HG03139 (cell line): ENCODE measurements at regions not wholly inside any gene's neighbourhood (a gene's known extent, or its start where the extent isn't known, plus 50 kb on each side); places are given as distances from the start of the nearest gene placed in this dataset.

ENCODE experiments used
- ATAC-seq: cut with Tn5 transposase; IDR thresholded peaks from one replicate; pipeline ENCODE4 v1.9.1; 2021; ENCODE audit not compliant: unreplicated experiment

- ATAC-seq: no peak
Observed at GRCh38 chr10:4453950-4454349, 372.1 kb upstream of the AKR1E2 start.

- ATAC-seq: no peak
Observed at GRCh38 chr10:4453276-4453675, 372.7 kb upstream of the AKR1E2 start.

- ATAC-seq: no peak
Observed at GRCh38 chr10:4450981-4451908, 374.8 kb upstream of the AKR1E2 start.

- ATAC-seq: no peak
Observed at GRCh38 chr10:4450169-4450568, 375.8 kb upstream of the AKR1E2 start.

- ATAC-seq: no peak
Observed at GRCh38 chr10:4448030-4448429, 378.0 kb upstream of the AKR1E2 start.

- no peak for ATAC-seq
Observed at GRCh38 chr10:4443419-4443818, 382.6 kb upstream of the AKR1E2 start.

GRCh38 chr10:4442296-4442695 lies 383.7 kb upstream of the AKR1E2 start:
- no peak for ATAC-seq

- no peak for ATAC-seq
Observed at GRCh38 chr10:4440260-4440659, 385.7 kb upstream of the AKR1E2 start.

GRCh38 chr10:4437791-4438190 lies 388.2 kb upstream of the AKR1E2 start:
- ATAC-seq: no peak

GRCh38 chr10:4437061-4437460 lies 388.9 kb upstream of the AKR1E2 start:
- ATAC-seq: no peak

- no peak for ATAC-seq
Observed at GRCh38 chr10:4436103-4436502, 389.9 kb upstream of the AKR1E2 start.

- ATAC-seq: no peak
Observed at GRCh38 chr10:4434516-4435071, 391.4 kb upstream of the AKR1E2 start.

GRCh38 chr10:4434105-4434504 lies 391.9 kb upstream of the AKR1E2 start:
- no peak for ATAC-seq

GRCh38 chr10:4431114-4431863 lies 394.7 kb upstream of the AKR1E2 start:
- no peak for ATAC-seq

- ATAC-seq: no peak
Observed at GRCh38 chr10:4429571-4429970, 396.4 kb upstream of the AKR1E2 start.

GRCh38 chr10:4427532-4427931 lies 398.5 kb upstream of the AKR1E2 start:
- ATAC-seq: no peak

GRCh38 chr10:4426866-4427265 lies 399.1 kb upstream of the AKR1E2 start:
- no peak for ATAC-seq

GRCh38 chr10:4409319-4409718 lies 416.7 kb upstream of the AKR1E2 start:
- no peak for ATAC-seq

GRCh38 chr10:4407783-4408182 lies 418.2 kb upstream of the AKR1E2 start:
- no peak for ATAC-seq

- ATAC-seq: no peak
Observed at GRCh38 chr10:4405828-4406227, 420.2 kb upstream of the AKR1E2 start.

- no peak for ATAC-seq
Observed at GRCh38 chr10:4403638-4404252, 422.3 kb upstream of the AKR1E2 start.
